H9 (cell line): ENCODE measurements at regions not wholly inside any gene's neighbourhood (a gene's known extent, or its start where the extent isn't known, plus 50 kb on each side); places are given as distances from the start of the nearest gene placed in this dataset.

ENCODE experiments used
- DNase-seq: peaks from one replicate; pipeline ENCODE4 v3.0.0-alpha.2; 2017
- H2AFZ ChIP-seq: one replicate; pipeline ENCODE4 v1.6.1; 2013; ENCODE audit warnings: mild to moderate bottlenecking, low read length, control low read depth, moderate library complexity
- H2AK5ac ChIP-seq: 2 replicates; pipeline ENCODE4 v1.6.1; 2013; ENCODE audit warnings: low read length, control low read depth, mixed read lengths; ENCODE audit not compliant: insufficient read length
- H2BK120ac ChIP-seq: one replicate; pipeline ENCODE4 v1.6.1; 2013; ENCODE audit warnings: low read depth, mild to moderate bottlenecking, low read length, control low read depth, inconsistent platforms; ENCODE audit not compliant: poor library complexity, severe bottlenecking
- H2BK12ac ChIP-seq: 2 replicates; pipeline ENCODE4 v1.6.1; 2013; ENCODE audit warnings: low read length, control low read depth, mixed read lengths, low read depth; ENCODE audit not compliant: insufficient read length
- H2BK15ac ChIP-seq: 2 replicates; pipeline ENCODE4 v1.6.1; 2013; ENCODE audit warnings: low read depth, low read length, control low read depth
- H2BK20ac ChIP-seq: one replicate; pipeline ENCODE4 v1.6.1; 2013; ENCODE audit warnings: low read depth, mild to moderate bottlenecking, low read length, control low read depth, inconsistent platforms; ENCODE audit not compliant: poor library complexity, severe bottlenecking
- H2BK5ac ChIP-seq: 2 replicates; pipeline ENCODE4 v1.6.1; 2013; ENCODE audit warnings: low read length, control low read depth, mixed read lengths; ENCODE audit not compliant: insufficient read length
- H3K14ac ChIP-seq: 2 replicates; pipeline ENCODE4 v1.6.1; 2013; ENCODE audit warnings: low read length, control low read depth; ENCODE audit not compliant: insufficient read depth
- H3K18ac ChIP-seq: 2 replicates; pipeline ENCODE4 v1.6.1; 2013; ENCODE audit warnings: low read depth, mild to moderate bottlenecking, mixed read lengths, low read length, control low read depth; ENCODE audit not compliant: insufficient read length
- H3K23ac ChIP-seq: 2 replicates; pipeline ENCODE4 v1.6.1; 2013; ENCODE audit warnings: low read length, control low read depth, mixed read lengths, low read depth; ENCODE audit not compliant: insufficient read length
- H3K23me2 ChIP-seq: 2 replicates; pipeline ENCODE4 v1.6.1; 2013; ENCODE audit warnings: low read depth, mild to moderate bottlenecking, mixed read lengths, low read length, control low read depth; ENCODE audit not compliant: insufficient read length, poor library complexity, severe bottlenecking
- H3K27ac ChIP-seq: 2 replicates; pipeline ENCODE4 v1.5.1; 2013; ENCODE audit warnings: low read length, control low read depth, mixed read lengths, low read depth; ENCODE audit not compliant: insufficient read length
- H3K27me3 ChIP-seq: 2 replicates; pipeline ENCODE4 v1.6.1; 2013; ENCODE audit warnings: low read length, control low read depth, inconsistent platforms; ENCODE audit not compliant: insufficient read depth
- H3K4ac ChIP-seq: 2 replicates; pipeline ENCODE4 v1.6.1; 2013; ENCODE audit warnings: low read depth, mild to moderate bottlenecking, control low read depth, inconsistent platforms, low read length, moderate library complexity
- H3K4me1 ChIP-seq: 2 replicates; pipeline ENCODE4 v1.6.1; 2013; ENCODE audit warnings: low read length, control low read depth, inconsistent platforms; ENCODE audit not compliant: insufficient read depth
- H3K4me2 ChIP-seq: 2 replicates; pipeline ENCODE4 v1.6.1; 2013; ENCODE audit warnings: low read length, control low read depth, mixed read lengths; ENCODE audit not compliant: insufficient read length, insufficient read depth
- H3K56ac ChIP-seq: 2 replicates; pipeline ENCODE4 v1.6.1; 2013; ENCODE audit warnings: low read depth, mild to moderate bottlenecking, mixed read lengths, low read length, control low read depth; ENCODE audit not compliant: insufficient read length
- H3K79me1 ChIP-seq: 2 replicates; pipeline ENCODE4 v1.6.1; 2013; ENCODE audit warnings: low read depth, mild to moderate bottlenecking, moderate library complexity, low read length, control low read depth, inconsistent platforms; ENCODE audit not compliant: insufficient read depth, poor library complexity, severe bottlenecking
- H3K79me2 ChIP-seq: 2 replicates; pipeline ENCODE4 v1.6.1; 2013; ENCODE audit warnings: low read length, control low read depth, inconsistent platforms; ENCODE audit not compliant: insufficient read depth
- H3K9ac ChIP-seq: 2 replicates; pipeline ENCODE4 v1.6.1; 2013; ENCODE audit warnings: low read length, control low read depth, mixed read lengths; ENCODE audit not compliant: insufficient read length; ENCODE audit errors: extremely low read depth
- H3K9me3 ChIP-seq: one replicate; pipeline ENCODE4 v1.6.1; 2013; ENCODE audit warnings: low read depth, low read length, inconsistent platforms; ENCODE audit not compliant: control insufficient read depth
- H3T11ph ChIP-seq: one replicate; pipeline ENCODE4 v1.6.1; 2013; ENCODE audit warnings: mild to moderate bottlenecking, low read length, control low read depth, inconsistent platforms
- H4K20me1 ChIP-seq: one replicate; pipeline ENCODE4 v1.6.1; 2013; ENCODE audit not compliant: control insufficient read depth, insufficient read length, insufficient read depth
- H4K5ac ChIP-seq: 2 replicates; pipeline ENCODE4 v1.6.1; 2013; ENCODE audit warnings: low read depth, mild to moderate bottlenecking, mixed read lengths, low read length, control low read depth; ENCODE audit not compliant: insufficient read length
- H4K8ac ChIP-seq: replicated peaks from 2 replicates; pipeline ENCODE4 v1.6.1; 2013; ENCODE audit warnings: low read length, control low read depth, mixed read lengths, low read depth; ENCODE audit not compliant: insufficient read length
- H4K91ac ChIP-seq: 2 replicates; pipeline ENCODE4 v1.6.1; 2013; ENCODE audit warnings: low read depth, mild to moderate bottlenecking, moderate library complexity, mixed read lengths, low read length, control low read depth; ENCODE audit not compliant: insufficient read length
- H3K27ac Mint-ChIP-seq, 3 experiments: 2 replicates in 2 of 3; 3 replicates in 1 of 3; pipeline ENCODE4 v1.8.0; 2020 to 2021; ENCODE audit warnings: mixed read lengths in 3 of 3, mild to moderate bottlenecking in 1 of 3, moderate library complexity in 1 of 3
- H3K27me3 Mint-ChIP-seq: 2 replicates; pipeline ENCODE4 v1.8.0; 2021; ENCODE audit warnings: low read depth, mild to moderate bottlenecking, moderate library complexity, mixed read lengths
- H3K36me3 Mint-ChIP-seq, 3 experiments: 2 replicates in 2 of 3; 3 replicates in 1 of 3; pipeline ENCODE4 v1.8.0; 2020 to 2021; ENCODE audit warnings: low read depth in 3 of 3, mixed read lengths in 3 of 3; ENCODE audit not compliant: insufficient read depth in 1 of 3
- H3K4me1 Mint-ChIP-seq, 2 experiments: 2 replicates each; pipeline ENCODE4 v1.8.0; 2020; ENCODE audit warnings: mixed read lengths in 2 of 2
- H3K4me3 Mint-ChIP-seq, 2 experiments: 2 replicates in 1 of 2; 3 replicates in 1 of 2; pipeline ENCODE4 v1.8.0; 2020 to 2021; ENCODE audit warnings: mild to moderate bottlenecking in 2 of 2, mixed read lengths in 2 of 2, moderate library complexity in 1 of 2
- H3K9me3 Mint-ChIP-seq, 2 experiments: 2 replicates in 1 of 2; 3 replicates in 1 of 2; pipeline ENCODE4 v1.8.0; 2020; ENCODE audit warnings: mild to moderate bottlenecking in 2 of 2, mixed read lengths in 2 of 2, moderate library complexity in 1 of 2
- WGBS: extraction: QIAGEN DNeasy Blood & Tissue Kit; methylation state at CpG from one replicate; pipeline ENCODE4 v1.1.7; 2013; ENCODE audit warnings: missing lambda C conversion rate, low lambda C conversion rate, mixed read lengths; ENCODE audit not compliant: insufficient read length; ENCODE audit errors: extremely low coverage; 5-methylcytosine and 5-hydroxymethylcytosine counted together
- TF ChIP-seq, protein P1 (sequence below): fragments of 200-600 bp; sonication (generic); conservative IDR thresholded peaks from 3 replicates; pipeline ENCODE4 v1.8.0; 2021; ENCODE audit warnings: antibody characterized with exemption, mild to moderate bottlenecking

DNA sequence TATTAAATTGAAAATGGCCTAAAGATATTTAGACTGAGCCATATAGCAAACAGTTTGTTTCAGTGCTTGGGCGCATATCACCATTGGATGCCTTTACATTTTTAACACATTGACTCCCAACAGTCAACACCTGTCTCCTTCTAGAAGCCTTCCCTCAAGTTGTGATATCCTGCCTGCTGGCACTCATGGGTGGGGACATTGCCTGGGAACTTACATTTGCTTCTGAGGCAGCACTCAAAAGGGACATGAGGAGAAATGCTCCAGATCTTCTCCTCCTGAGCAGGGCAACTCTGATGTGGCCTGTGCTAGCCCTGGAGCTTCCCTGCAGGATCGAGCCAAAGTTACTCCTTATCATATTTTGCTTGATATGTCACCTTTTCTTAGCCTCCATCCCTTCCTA, 392.2 kb downstream of the CDH7 start:
- Histone ChIP-seq H4K5ac (no peak overlapping the region), H2AK5ac (no peak overlapping the region), H3K4me2 (no peak overlapping the region), H3K79me1 (no peaks in the 10 kb centered on the region), H3K56ac (no peak overlapping the region), H2BK5ac (no peak overlapping the region), H2BK12ac (no peak overlapping the region), H3K23me2 (no peaks in the 10 kb centered on the region), H3K4me1 (no peaks in the 10 kb centered on the region), H2AFZ (no peak overlapping the region), H3K23ac (no peak overlapping the region), H3K14ac (no peak overlapping the region), H3K9ac (no peak overlapping the region), H4K20me1 (no peaks in the 10 kb centered on the region), H4K91ac (no peak overlapping the region), H3K9me3 (no peaks in the 10 kb centered on the region), H3K79me2 (no peaks in the 10 kb centered on the region), H3T11ph (no peak overlapping the region), H3K27ac (no peak overlapping the region), H2BK120ac (no peak overlapping the region), H3K4ac (no peak overlapping the region), H3K27me3 (no peaks in the 10 kb centered on the region), H2BK15ac (no peak overlapping the region), H4K8ac (no peak overlapping the region), H2BK20ac (no peak overlapping the region), H3K18ac (no peak overlapping the region)
- H3K4me3 Mint-ChIP-seq, result no peak overlapping the region
- H3K27me3 Mint-ChIP-seq, result no peaks in the 10 kb centered on the region
- H3K36me3 Mint-ChIP-seq, result no peaks in the 10 kb centered on the region
- TF ChIP-seq, protein P1, sequence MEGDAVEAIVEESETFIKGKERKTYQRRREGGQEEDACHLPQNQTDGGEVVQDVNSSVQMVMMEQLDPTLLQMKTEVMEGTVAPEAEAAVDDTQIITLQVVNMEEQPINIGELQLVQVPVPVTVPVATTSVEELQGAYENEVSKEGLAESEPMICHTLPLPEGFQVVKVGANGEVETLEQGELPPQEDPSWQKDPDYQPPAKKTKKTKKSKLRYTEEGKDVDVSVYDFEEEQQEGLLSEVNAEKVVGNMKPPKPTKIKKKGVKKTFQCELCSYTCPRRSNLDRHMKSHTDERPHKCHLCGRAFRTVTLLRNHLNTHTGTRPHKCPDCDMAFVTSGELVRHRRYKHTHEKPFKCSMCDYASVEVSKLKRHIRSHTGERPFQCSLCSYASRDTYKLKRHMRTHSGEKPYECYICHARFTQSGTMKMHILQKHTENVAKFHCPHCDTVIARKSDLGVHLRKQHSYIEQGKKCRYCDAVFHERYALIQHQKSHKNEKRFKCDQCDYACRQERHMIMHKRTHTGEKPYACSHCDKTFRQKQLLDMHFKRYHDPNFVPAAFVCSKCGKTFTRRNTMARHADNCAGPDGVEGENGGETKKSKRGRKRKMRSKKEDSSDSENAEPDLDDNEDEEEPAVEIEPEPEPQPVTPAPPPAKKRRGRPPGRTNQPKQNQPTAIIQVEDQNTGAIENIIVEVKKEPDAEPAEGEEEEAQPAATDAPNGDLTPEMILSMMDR, result no peak
- H3K9me3 Mint-ChIP-seq, result no peaks in the 10 kb centered on the region
- no CpG with 5 or more reads among the region's 2 CpGs for WGBS
- peaks cover 0 to 4% of the 10 kb centered on the region in 2 experiments; a peak in 3 of 4 replicates for H3K4me1 Mint-ChIP-seq
- peak overlapping the region in 1 of 3 experiments; percentile 35; a peak in 1 of 7 replicates for H3K27ac Mint-ChIP-seq
- no peak for DNase-seq
